ENCODE measurements at regions not wholly inside any gene's neighbourhood (a gene's known extent, or its start where the extent isn't known, plus 50 kb on each side); places are given as distances from the start of the nearest gene placed in this dataset.

GRCh38 chr7:25594122-25594521 is 365.8 kb upstream of the NPVF start:
- Histone ChIP-seq H3K4me3 (replicated peaks in 1 of 4; ENCODE audit: control extremely low read depth in 1 of 4, insufficient read depth in 1 of 4, low read depth in 3 of 4, low read length in 4 of 4) (no peak overlapping the region), H4K20me1 (ENCODE audit: control insufficient read depth, extremely low read depth, insufficient read depth, low read length) (no peaks in the 10 kb centered on the region), H3K36me3 (ENCODE audit: control insufficient read depth, insufficient read depth, low read length) (no peaks in the 10 kb centered on the region), H3K9ac (ENCODE audit: insufficient read depth, low read length) (no peak overlapping the region), H3K27ac (ENCODE audit: insufficient read depth, low read length) (no peak overlapping the region), H3K4me2 (ENCODE audit: extremely low read depth, insufficient read depth, low read length) (no peak overlapping the region), H2AFZ (ENCODE audit: low read length) (no peak overlapping the region), H3K79me2 (ENCODE audit: control insufficient read depth, insufficient read depth, low read length) (no peaks in the 10 kb centered on the region), H3K27me3 (ENCODE audit: control insufficient read depth, insufficient read depth, low read length) (no peaks in the 10 kb centered on the region), H3K9me3 (ENCODE audit: control insufficient read depth, insufficient read depth, low read depth, low read length) (no peaks in the 10 kb centered on the region), H3K4me1 (ENCODE audit: control insufficient read depth, extremely low read depth, insufficient read depth, low read length) (no peaks in the 10 kb centered on the region)
- TF ChIP-seq EZH2 (IDR thresholded peaks at IDR 0.05; ENCODE audit: low read length, missing control alignments) (no peak), CTCF (conservative IDR thresholded peaks at IDR 0.05 in 1 of 2, IDR thresholded peaks at IDR 0.05 in 1 of 2; ENCODE audit: low read depth in 1 of 2, low read length in 2 of 2) (no peak)
- DNase-seq (ENCODE audit: low read depth in 2 of 2): no peak

GRCh38 chr7:25594728-25595127 is 366.4 kb upstream of the NPVF start:
- Histone ChIP-seq H3K9ac (ENCODE audit: insufficient read depth, low read length) (no peak overlapping the region), H3K9me3 (ENCODE audit: control insufficient read depth, insufficient read depth, low read depth, low read length) (no peaks in the 10 kb centered on the region), H3K4me2 (ENCODE audit: extremely low read depth, insufficient read depth, low read length) (no peak overlapping the region), H3K36me3 (ENCODE audit: control insufficient read depth, insufficient read depth, low read length) (no peaks in the 10 kb centered on the region), H2AFZ (ENCODE audit: low read length) (no peak overlapping the region), H3K79me2 (ENCODE audit: control insufficient read depth, insufficient read depth, low read length) (no peaks in the 10 kb centered on the region), H4K20me1 (ENCODE audit: control insufficient read depth, extremely low read depth, insufficient read depth, low read length) (no peaks in the 10 kb centered on the region), H3K27ac (ENCODE audit: insufficient read depth, low read length) (no peak overlapping the region), H3K4me1 (ENCODE audit: control insufficient read depth, extremely low read depth, insufficient read depth, low read length) (no peaks in the 10 kb centered on the region), H3K27me3 (ENCODE audit: control insufficient read depth, insufficient read depth, low read length) (no peaks in the 10 kb centered on the region), H3K4me3 (replicated peaks in 1 of 4; ENCODE audit: control extremely low read depth in 1 of 4, insufficient read depth in 1 of 4, low read depth in 3 of 4, low read length in 4 of 4) (no peak overlapping the region)
- no peak for DNase-seq (ENCODE audit: low read depth in 2 of 2)
- TF ChIP-seq CTCF (conservative IDR thresholded peaks at IDR 0.05 in 1 of 2, IDR thresholded peaks at IDR 0.05 in 1 of 2; ENCODE audit: low read depth in 1 of 2, low read length in 2 of 2) (no peak), EZH2 (IDR thresholded peaks at IDR 0.05; ENCODE audit: low read length, missing control alignments) (no peak)

GRCh38 chr7:25595996-25596395 is 367.7 kb upstream of the NPVF start:
- H3K9me3 ChIP-seq (ENCODE audit: control insufficient read depth, insufficient read depth, low read depth, low read length): no peaks in the 10 kb centered on the region
- no peaks in the 10 kb centered on the region for H4K20me1 ChIP-seq (ENCODE audit: control insufficient read depth, extremely low read depth, insufficient read depth, low read length)
- TF ChIP-seq CTCF (conservative IDR thresholded peaks at IDR 0.05 in 1 of 2, IDR thresholded peaks at IDR 0.05 in 1 of 2; ENCODE audit: low read depth in 1 of 2, low read length in 2 of 2) (no peak), EZH2 (IDR thresholded peaks at IDR 0.05; ENCODE audit: low read length, missing control alignments) (no peak)
- H3K4me2 ChIP-seq (ENCODE audit: extremely low read depth, insufficient read depth, low read length): no peak overlapping the region
- no peak for DNase-seq (ENCODE audit: low read depth in 2 of 2)
- no peak overlapping the region for H3K4me3 ChIP-seq (replicated peaks in 1 of 4; ENCODE audit: control extremely low read depth in 1 of 4, insufficient read depth in 1 of 4, low read depth in 3 of 4, low read length in 4 of 4)
- no peak overlapping the region for H2AFZ ChIP-seq (ENCODE audit: low read length)
- H3K36me3 ChIP-seq (ENCODE audit: control insufficient read depth, insufficient read depth, low read length): no peaks in the 10 kb centered on the region
- H3K27me3 ChIP-seq (ENCODE audit: control insufficient read depth, insufficient read depth, low read length): no peaks in the 10 kb centered on the region
- no peaks in the 10 kb centered on the region for H3K4me1 ChIP-seq (ENCODE audit: control insufficient read depth, extremely low read depth, insufficient read depth, low read length)
- no peak overlapping the region for H3K9ac ChIP-seq (ENCODE audit: insufficient read depth, low read length)
- H3K79me2 ChIP-seq (ENCODE audit: control insufficient read depth, insufficient read depth, low read length): no peaks in the 10 kb centered on the region
- H3K27ac ChIP-seq (ENCODE audit: insufficient read depth, low read length): no peak overlapping the region
